SK-N-MC (cell line): ENCODE measurements at regions not wholly inside any gene's neighbourhood (a gene's known extent, or its start where the extent isn't known, plus 50 kb on each side); places are given as distances from the start of the nearest gene placed in this dataset.
"Not testable (repeated sequence)": the region's sequence is repeated elsewhere in the genome, so short reads cannot be mapped to it uniquely, and the experiment has no call there.

Source experiments
- DNase-seq: peaks from one replicate; pipeline ENCODE4 v3.0.0-alpha.2; 2011; ENCODE audit warnings: low read depth, low spot score
- H3K27ac ChIP-seq: fragments of 200-600 bp; sonication (generic); 2 replicates; pipeline ENCODE4 v1.5.1; 2016; ENCODE audit warnings: mixed run types
- H3K36me3 ChIP-seq: fragments of 200-600 bp; sonication (generic); 2 replicates; pipeline ENCODE4 v1.6.1; 2017; ENCODE audit warnings: antibody characterized with exemption, low read length, mixed read lengths; ENCODE audit not compliant: insufficient read depth
- H3K4me3 ChIP-seq: fragments of 200-600 bp; sonication (generic); 2 replicates; pipeline ENCODE4 v1.5.1; 2016
- H3K9ac ChIP-seq: fragments of 200-600 bp; sonication (generic); 2 replicates; pipeline ENCODE4 v1.8.0; 2017; ENCODE audit warnings: mixed run types, mixed read lengths; ENCODE audit not compliant: insufficient read length
- H3K9me3 ChIP-seq: fragments of 200-600 bp; sonication (generic); 2 replicates; pipeline ENCODE4 v1.6.1; 2017; ENCODE audit warnings: low read depth, mild to moderate bottlenecking, antibody characterized with exemption, low read length, moderate library complexity, mixed read lengths
- EZH2 ChIP-seq: fragments of 200-600 bp; sonication (generic); IDR thresholded peaks from one replicate; pipeline ENCODE4 v1.6.1; 2017; ENCODE audit warnings: antibody characterized with exemption
- FOXP2 ChIP-seq: optimal IDR thresholded peaks from 2 replicates; pipeline ENCODE3; 2011; ENCODE audit warnings: mild to moderate bottlenecking, moderate library complexity; ENCODE audit not compliant: insufficient read depth; ENCODE audit errors: extremely low read length, control extremely low read depth
- POLR2AphosphoS5 ChIP-seq: IDR thresholded peaks from 2 replicates; pipeline ENCODE4 v1.6.1; 2012; ENCODE audit warnings: mild to moderate bottlenecking, low read depth, low read length, borderline replicate concordance

GRCh38 chr2:436205-436604 is 148.3 kb upstream of the ALKAL2 start:
- no peak for DNase-seq
- Histone ChIP-seq H3K9ac (no peak overlapping the region), H3K27ac (no peak overlapping the region), H3K36me3 (no peaks in the 10 kb centered on the region), H3K9me3 (no peaks in the 10 kb centered on the region), H3K4me3 (no peak overlapping the region)
- TF ChIP-seq FOXP2, result no peak
- no peak for TF ChIP-seq EZH2
- no peak for TF ChIP-seq POLR2AphosphoS5

- no peak overlapping the region for H3K4me3 ChIP-seq
- DNase-seq, result no peak
- H3K36me3 ChIP-seq, result no peaks in the 10 kb centered on the region
- H3K9ac ChIP-seq, result no peak overlapping the region
- H3K27ac ChIP-seq, result no peak overlapping the region
- H3K9me3 ChIP-seq, result no peaks in the 10 kb centered on the region
- TF ChIP-seq FOXP2 (no peak), POLR2AphosphoS5 (no peak), EZH2 (no peak)
These were observed 146.7 kb upstream of the ALKAL2 start for GRCh38 chr2:434625-435024.

- TF ChIP-seq POLR2AphosphoS5 (no peak), EZH2 (no peak), FOXP2 (no peak)
- Histone ChIP-seq H3K4me3 (no peak overlapping the region), H3K36me3 (no peaks in the 10 kb centered on the region), H3K27ac (no peak overlapping the region), H3K9ac (no peak overlapping the region), H3K9me3 (no peaks in the 10 kb centered on the region)
- DNase-seq, result no peak
These were observed 145.3 kb upstream of the ALKAL2 start for GRCh38 chr2:433216-433615.

- TF ChIP-seq FOXP2 (no peak), POLR2AphosphoS5 (no peak), EZH2 (no peak)
- Histone ChIP-seq H3K9me3 (no peaks in the 10 kb centered on the region), H3K9ac (no peak overlapping the region), H3K4me3 (no peak overlapping the region), H3K27ac (no peak overlapping the region), H3K36me3 (no peaks in the 10 kb centered on the region)
- DNase-seq, result no peak
These were observed 142.6 kb upstream of the ALKAL2 start for GRCh38 chr2:430291-431040.

- H3K9ac ChIP-seq, result no peak overlapping the region
- no peaks in the 10 kb centered on the region for H3K36me3 ChIP-seq
- H3K4me3 ChIP-seq, result no peak overlapping the region
- no peak for DNase-seq
- TF ChIP-seq POLR2AphosphoS5, result no peak
- no peak for TF ChIP-seq FOXP2
- TF ChIP-seq EZH2, result no peak
- no peak overlapping the region for H3K27ac ChIP-seq
- no peaks in the 10 kb centered on the region for H3K9me3 ChIP-seq
These were observed 141.8 kb upstream of the ALKAL2 start for GRCh38 chr2:429575-430254.

- DNase-seq, result no peak
- no peak for TF ChIP-seq POLR2AphosphoS5
- no peak overlapping the region for H3K9ac ChIP-seq
- no peaks in the 10 kb centered on the region for H3K36me3 ChIP-seq
- H3K27ac ChIP-seq, result no peak overlapping the region
- H3K4me3 ChIP-seq, result no peak overlapping the region
- no peaks in the 10 kb centered on the region for H3K9me3 ChIP-seq
These were observed 141.3 kb upstream of the ALKAL2 start for GRCh38 chr2:429142-429541.

GRCh38 chr2:428591-428990 is 140.7 kb upstream of the ALKAL2 start:
- TF ChIP-seq POLR2AphosphoS5, result no peak
- TF ChIP-seq FOXP2, result no peak
- no peak for TF ChIP-seq EZH2

GRCh38 chr2:426696-427095 is 138.8 kb upstream of the ALKAL2 start:
- not testable (repeated sequence) for H3K4me3 ChIP-seq, H3K9ac ChIP-seq, DNase-seq, H3K36me3 ChIP-seq, H3K9me3 ChIP-seq, H3K27ac ChIP-seq

More at GRCh38 chr2:428591-428990, 140.7 kb upstream of the ALKAL2 start:
- no peak for DNase-seq
- H3K27ac ChIP-seq, result no peak overlapping the region
- no peaks in the 10 kb centered on the region for H3K9me3 ChIP-seq
- H3K4me3 ChIP-seq, result no peak overlapping the region
- H3K36me3 ChIP-seq, result no peaks in the 10 kb centered on the region
- no peak overlapping the region for H3K9ac ChIP-seq

- DNase-seq, result no peak
- TF ChIP-seq FOXP2, result no peak
- no peak for TF ChIP-seq EZH2
- TF ChIP-seq POLR2AphosphoS5, result no peak
- H3K9ac ChIP-seq, result no peak overlapping the region
These were observed 138.1 kb upstream of the ALKAL2 start for GRCh38 chr2:425947-426346.

More at GRCh38 chr2:425947-426346, 138.1 kb upstream of the ALKAL2 start:
- Histone ChIP-seq H3K9me3 (no peaks in the 10 kb centered on the region), H3K4me3 (no peak overlapping the region), H3K27ac (no peak overlapping the region), H3K36me3 (no peaks in the 10 kb centered on the region)
